ENCODE measurements at regions not wholly inside any gene's neighbourhood (a gene's known extent, or its start where the extent isn't known, plus 50 kb on each side); places are given as distances from the start of the nearest gene placed in this dataset.

GRCh38 chr18:21958707-21959450, 210.5 kb upstream of the GATA6 start:
- Histone ChIP-seq H3K18ac (ENCODE audit: low read length) (no peak overlapping the region), H2BK5ac (ENCODE audit: low read length) (no peak overlapping the region), H4K8ac (ENCODE audit: low read depth, low read length) (no peak overlapping the region), H2BK15ac (ENCODE audit: low read length) (no peak overlapping the region), H4K91ac (ENCODE audit: low read depth, low read length, poor library complexity) (no peak overlapping the region), H3K79me1 (ENCODE audit: low read depth, low read length) (no peaks in the 10 kb centered on the region), H3K36me3 (replicated peaks in 1 of 2; ENCODE audit: control insufficient read depth in 2 of 2, insufficient read depth in 2 of 2, low read length in 2 of 2) (no peaks in the 10 kb centered on the region), H3K4me3 (ENCODE audit: low read length in 2 of 2) (no peak overlapping the region), H3K9me3 (replicated peaks in 1 of 2; ENCODE audit: control insufficient read depth in 2 of 2, insufficient read depth in 1 of 2, low read depth in 1 of 2, low read length in 2 of 2) (no peaks in the 10 kb centered on the region), H3K14ac (ENCODE audit: low read length) (no peak overlapping the region), H2BK12ac (ENCODE audit: low read length) (no peak overlapping the region), H3K4me2 (ENCODE audit: insufficient read depth, low read length, poor library complexity, severe bottlenecking) (no peak overlapping the region), H3K9ac (ENCODE audit: low read depth, low read length, poor library complexity) (no peak overlapping the region), H3K27me3 (ENCODE audit: control insufficient read depth in 3 of 3, insufficient read depth in 3 of 3, low read depth in 1 of 3, low read length in 3 of 3) (no peaks in the 10 kb centered on the region), H3K4me1 (ENCODE audit: control insufficient read depth in 2 of 2, insufficient read depth in 1 of 2, low read depth in 1 of 2, low read length in 2 of 2) (no peaks in the 10 kb centered on the region), H2AFZ (ENCODE audit: low read length) (no peak overlapping the region), H3K23ac (ENCODE audit: low read depth, low read length, poor library complexity) (no peak overlapping the region), H3K27ac (replicated peaks; ENCODE audit: low read length) (no peak overlapping the region), H3K4ac (ENCODE audit: low read length) (no peak overlapping the region), H2AK5ac (ENCODE audit: low read depth, low read length) (no peak overlapping the region), H2BK120ac (ENCODE audit: low read depth, low read length) (no peak overlapping the region)
- no peak for DNase-seq (ENCODE audit: low spot score)
- no CpG with 5 or more reads among the region's 5 CpGs for WGBS, 2 donors (ENCODE audit: extremely low coverage in 2 of 2, insufficient read length in 2 of 2, insufficient replicate concordance in 1 of 2)

DNA sequence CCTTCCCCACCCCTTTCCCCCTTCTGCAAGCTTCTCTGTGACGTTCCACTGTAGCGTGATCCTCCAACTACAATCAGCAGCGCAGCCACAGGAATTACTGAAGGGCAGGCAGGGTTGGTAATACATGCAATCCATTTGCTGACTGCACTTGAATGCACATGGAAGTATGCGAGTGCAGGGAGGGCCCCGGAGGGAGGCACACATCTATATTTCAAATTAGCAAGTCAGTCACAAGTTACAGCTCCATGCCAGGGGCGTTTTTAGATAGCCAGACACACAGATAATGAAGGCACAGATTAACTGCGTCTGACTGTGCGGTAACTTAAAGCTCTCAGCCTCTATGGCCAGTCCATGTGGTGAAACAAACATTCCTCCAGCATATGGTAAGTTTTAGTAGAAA, 209.2 kb upstream of the GATA6 start:
- Histone ChIP-seq H3K27ac (replicated peaks; ENCODE audit: low read length) (no peak overlapping the region), H2BK5ac (ENCODE audit: low read length) (no peak overlapping the region), H2BK15ac (ENCODE audit: low read length) (no peak overlapping the region), H3K4ac (ENCODE audit: low read length) (no peak overlapping the region), H2BK12ac (ENCODE audit: low read length) (no peak overlapping the region), H3K9me3 (replicated peaks in 1 of 2; ENCODE audit: control insufficient read depth in 2 of 2, insufficient read depth in 1 of 2, low read depth in 1 of 2, low read length in 2 of 2) (no peaks in the 10 kb centered on the region), H2BK120ac (ENCODE audit: low read depth, low read length) (no peak overlapping the region), H4K8ac (ENCODE audit: low read depth, low read length) (no peak overlapping the region), H3K79me1 (ENCODE audit: low read depth, low read length) (no peaks in the 10 kb centered on the region), H4K91ac (ENCODE audit: low read depth, low read length, poor library complexity) (no peak overlapping the region), H3K14ac (ENCODE audit: low read length) (no peak overlapping the region), H2AFZ (ENCODE audit: low read length) (no peak overlapping the region), H2AK5ac (ENCODE audit: low read depth, low read length) (peak overlapping the region; percentile 9), H3K18ac (ENCODE audit: low read length) (no peak overlapping the region), H3K23ac (ENCODE audit: low read depth, low read length, poor library complexity) (no peak overlapping the region), H3K27me3 (ENCODE audit: control insufficient read depth in 3 of 3, insufficient read depth in 3 of 3, low read depth in 1 of 3, low read length in 3 of 3) (no peaks in the 10 kb centered on the region), H3K4me3 (ENCODE audit: low read length in 2 of 2) (no peak overlapping the region), H3K9ac (ENCODE audit: low read depth, low read length, poor library complexity) (peak overlapping the region; percentile 15), H3K36me3 (replicated peaks in 1 of 2; ENCODE audit: control insufficient read depth in 2 of 2, insufficient read depth in 2 of 2, low read length in 2 of 2) (no peaks in the 10 kb centered on the region), H3K4me2 (ENCODE audit: insufficient read depth, low read length, poor library complexity, severe bottlenecking) (no peak overlapping the region), H3K4me1 (ENCODE audit: control insufficient read depth in 2 of 2, insufficient read depth in 1 of 2, low read depth in 1 of 2, low read length in 2 of 2) (no peaks in the 10 kb centered on the region)
- DNase-seq (ENCODE audit: low spot score): no peak
- no CpG with 5 or more reads among the region's 8 CpGs for WGBS, 2 donors (ENCODE audit: extremely low coverage in 2 of 2, insufficient read length in 2 of 2, insufficient replicate concordance in 1 of 2)

GRCh38 chr18:21963336-21963735, 206.1 kb upstream of the GATA6 start:
- no peak for DNase-seq (ENCODE audit: low spot score)
- H3K23ac ChIP-seq (ENCODE audit: low read depth, low read length, poor library complexity): no peak overlapping the region

DNA sequence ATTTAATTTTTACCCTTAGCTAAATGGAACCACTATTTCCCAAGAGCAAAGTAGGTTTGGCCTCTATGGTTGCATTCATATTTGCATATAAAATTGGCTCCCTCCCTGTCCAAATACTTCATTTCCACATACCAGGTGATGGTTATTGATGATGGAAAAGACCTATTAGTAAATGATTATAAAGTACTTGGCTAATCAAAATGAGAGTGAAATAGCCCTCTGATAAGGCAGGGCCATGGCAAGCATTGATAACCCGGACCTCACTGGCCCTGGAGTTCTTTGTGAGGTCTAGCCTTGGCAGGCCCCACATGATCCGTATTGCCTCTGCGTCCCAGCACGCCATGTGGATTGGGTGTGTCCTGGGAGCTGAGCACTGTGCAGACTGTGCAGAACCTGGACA, 201.1 kb upstream of the GATA6 start:
- H2BK15ac ChIP-seq (ENCODE audit: low read length): no peak overlapping the region
- no peaks in the 10 kb centered on the region for H3K27me3 ChIP-seq (ENCODE audit: control insufficient read depth in 3 of 3, insufficient read depth in 3 of 3, low read depth in 1 of 3, low read length in 3 of 3)
- no peak overlapping the region for H3K27ac ChIP-seq (replicated peaks; ENCODE audit: low read length)
- H3K4me1 ChIP-seq (ENCODE audit: control insufficient read depth in 2 of 2, insufficient read depth in 1 of 2, low read depth in 1 of 2, low read length in 2 of 2): no peaks in the 10 kb centered on the region
- H2AK5ac ChIP-seq (ENCODE audit: low read depth, low read length): no peak overlapping the region
- no peak overlapping the region for H3K23ac ChIP-seq (ENCODE audit: low read depth, low read length, poor library complexity)
- H3K14ac ChIP-seq (ENCODE audit: low read length): no peak overlapping the region
- H4K91ac ChIP-seq (ENCODE audit: low read depth, low read length, poor library complexity): no peak overlapping the region
- no peak for DNase-seq (ENCODE audit: low spot score)
- no peak overlapping the region for H3K9ac ChIP-seq (ENCODE audit: low read depth, low read length, poor library complexity)
- no peak overlapping the region for H3K4me2 ChIP-seq (ENCODE audit: insufficient read depth, low read length, poor library complexity, severe bottlenecking)
- no peak overlapping the region for H2AFZ ChIP-seq (ENCODE audit: low read length)
- no peak overlapping the region for H4K8ac ChIP-seq (ENCODE audit: low read depth, low read length)
- no peaks in the 10 kb centered on the region for H3K36me3 ChIP-seq (replicated peaks in 1 of 2; ENCODE audit: control insufficient read depth in 2 of 2, insufficient read depth in 2 of 2, low read length in 2 of 2)
- H3K18ac ChIP-seq (ENCODE audit: low read length): no peak overlapping the region
- H2BK12ac ChIP-seq (ENCODE audit: low read length): no peak overlapping the region
- no peaks in the 10 kb centered on the region for H3K79me1 ChIP-seq (ENCODE audit: low read depth, low read length)
- H2BK120ac ChIP-seq (ENCODE audit: low read depth, low read length): no peak overlapping the region
- H3K4me3 ChIP-seq (ENCODE audit: low read length in 2 of 2): no peak overlapping the region
- WGBS, 2 donors (ENCODE audit: extremely low coverage in 2 of 2, insufficient read length in 2 of 2, insufficient replicate concordance in 1 of 2): no CpG with 5 or more reads among the region's 4 CpGs
- H2BK5ac ChIP-seq (ENCODE audit: low read length): no peak overlapping the region
- no peak overlapping the region for H3K4ac ChIP-seq (ENCODE audit: low read length)
- no peaks in the 10 kb centered on the region for H3K9me3 ChIP-seq (replicated peaks in 1 of 2; ENCODE audit: control insufficient read depth in 2 of 2, insufficient read depth in 1 of 2, low read depth in 1 of 2, low read length in 2 of 2)

More at GRCh38 chr18:21963336-21963735, 206.1 kb upstream of the GATA6 start:
- no peak overlapping the region for H3K14ac ChIP-seq (ENCODE audit: low read length)
- H3K18ac ChIP-seq (ENCODE audit: low read length): no peak overlapping the region
- no peak overlapping the region for H3K4ac ChIP-seq (ENCODE audit: low read length)
- H3K79me1 ChIP-seq (ENCODE audit: low read depth, low read length): no peaks in the 10 kb centered on the region
- H2AFZ ChIP-seq (ENCODE audit: low read length): no peak overlapping the region
- H3K4me3 ChIP-seq (ENCODE audit: low read length in 2 of 2): no peak overlapping the region
- no peak overlapping the region for H2BK12ac ChIP-seq (ENCODE audit: low read length)
- no peaks in the 10 kb centered on the region for H3K9me3 ChIP-seq (replicated peaks in 1 of 2; ENCODE audit: control insufficient read depth in 2 of 2, insufficient read depth in 1 of 2, low read depth in 1 of 2, low read length in 2 of 2)
- no CpG with 5 or more reads among the region's 5 CpGs for WGBS, 2 donors (ENCODE audit: extremely low coverage in 2 of 2, insufficient read length in 2 of 2, insufficient replicate concordance in 1 of 2)
- H3K4me2 ChIP-seq (ENCODE audit: insufficient read depth, low read length, poor library complexity, severe bottlenecking): no peak overlapping the region
- no peaks in the 10 kb centered on the region for H3K36me3 ChIP-seq (replicated peaks in 1 of 2; ENCODE audit: control insufficient read depth in 2 of 2, insufficient read depth in 2 of 2, low read length in 2 of 2)
- H3K4me1 ChIP-seq (ENCODE audit: control insufficient read depth in 2 of 2, insufficient read depth in 1 of 2, low read depth in 1 of 2, low read length in 2 of 2): no peaks in the 10 kb centered on the region
- no peaks in the 10 kb centered on the region for H3K27me3 ChIP-seq (ENCODE audit: control insufficient read depth in 3 of 3, insufficient read depth in 3 of 3, low read depth in 1 of 3, low read length in 3 of 3)
- H3K27ac ChIP-seq (replicated peaks; ENCODE audit: low read length): no peak overlapping the region
- H4K8ac ChIP-seq (ENCODE audit: low read depth, low read length): no peak overlapping the region
- no peak overlapping the region for H2AK5ac ChIP-seq (ENCODE audit: low read depth, low read length)
- H2BK15ac ChIP-seq (ENCODE audit: low read length): no peak overlapping the region
- H4K91ac ChIP-seq (ENCODE audit: low read depth, low read length, poor library complexity): no peak overlapping the region
- no peak overlapping the region for H3K9ac ChIP-seq (ENCODE audit: low read depth, low read length, poor library complexity)
- no peak overlapping the region for H2BK5ac ChIP-seq (ENCODE audit: low read length)
- no peak overlapping the region for H2BK120ac ChIP-seq (ENCODE audit: low read depth, low read length)

Measured in neuronal stem cell (in vitro differentiated cells).